Fibroblast of lung (primary cell): ENCODE measurements at regions not wholly inside any gene's neighbourhood (a gene's known extent, or its start where the extent isn't known, plus 50 kb on each side); places are given as distances from the start of the nearest gene placed in this dataset.

ENCODE experiments used
- CTCF ChIP-seq, 2 donors: IDR thresholded peaks in 1 of 2; conservative IDR thresholded peaks in 1 of 2; 1 replicate in 1 of 2; 2 replicates in 1 of 2; pipeline ENCODE4 v1.5.1; 2011 to 2012; ENCODE audit warnings: low read length in 2 of 2, control low read depth in 1 of 2, inconsistent platforms in 1 of 2, low read depth in 1 of 2, mild to moderate bottlenecking in 1 of 2
- EZH2 ChIP-seq: IDR thresholded peaks from 2 replicates; pipeline ENCODE4 v1.5.1; 2012; ENCODE audit warnings: low read length, control low read depth, mild to moderate bottlenecking; ENCODE audit errors: missing control alignments

GRCh38 chr9:104330841-104331240 is 173.2 kb upstream of the OR13F1 start:
- TF ChIP-seq CTCF (conservative IDR thresholded peaks at IDR 0.05 in 1 of 2, IDR thresholded peaks at IDR 0.05 in 1 of 2; ENCODE audit: low read depth in 1 of 2, low read length in 2 of 2) (no peak), EZH2 (no peak)
